NOMO-1 treated with dmso at 0.1 percent for 144 hours (cell line): ENCODE measurements at regions not wholly inside any gene's neighbourhood (a gene's known extent, or its start where the extent isn't known, plus 50 kb on each side); places are given as distances from the start of the nearest gene placed in this dataset.
A peak's percentile ranks its signal among the peaks of the same experiment; 100 is the strongest.

Source experiments
- DNase-seq: peaks from one replicate; lab custom pipeline; 2025; ENCODE audit not compliant: unreplicated experiment; lab: John Stamatoyannopoulos, UW

DNA sequence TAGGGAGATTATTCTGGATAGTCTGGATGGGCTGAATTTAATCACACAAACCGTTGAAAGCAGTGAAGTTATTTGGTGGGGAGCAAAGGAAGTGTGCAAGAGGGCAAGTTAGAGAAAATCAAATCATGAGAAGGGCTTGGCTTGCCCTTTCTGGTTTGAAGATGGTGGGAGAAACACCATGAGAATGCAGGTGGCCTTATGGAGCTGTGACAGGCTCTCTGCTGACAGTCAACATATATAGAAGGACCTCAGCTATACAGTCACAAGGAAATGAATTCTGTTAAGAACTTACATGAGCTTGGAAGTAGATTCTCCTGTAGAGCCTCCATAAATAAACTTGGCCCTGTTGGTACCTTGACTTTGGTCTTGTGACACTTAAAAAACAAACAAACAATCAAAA is 72.3 kb downstream of the GMNC start:
- no peak for DNase-seq

DNA sequence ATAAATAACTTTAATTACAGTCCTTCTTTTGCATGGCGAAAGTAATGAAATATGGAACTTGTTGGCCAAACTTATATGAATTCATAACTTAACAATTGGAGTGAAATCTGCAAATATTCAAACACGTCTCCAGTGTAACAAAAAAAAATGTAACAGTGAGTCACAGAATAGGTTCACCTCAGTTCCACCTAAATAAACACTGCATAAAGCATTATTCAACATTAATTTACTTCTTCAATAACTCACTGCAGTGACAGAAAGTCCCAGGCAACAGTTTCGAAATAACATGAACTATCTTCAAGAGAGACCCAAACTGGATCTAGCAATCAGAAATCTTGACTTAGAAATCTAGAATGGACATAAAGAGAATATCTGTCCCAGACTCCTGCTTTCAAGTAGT is 75.6 kb downstream of the GMNC start:
- DNase-seq = no peak

DNA sequence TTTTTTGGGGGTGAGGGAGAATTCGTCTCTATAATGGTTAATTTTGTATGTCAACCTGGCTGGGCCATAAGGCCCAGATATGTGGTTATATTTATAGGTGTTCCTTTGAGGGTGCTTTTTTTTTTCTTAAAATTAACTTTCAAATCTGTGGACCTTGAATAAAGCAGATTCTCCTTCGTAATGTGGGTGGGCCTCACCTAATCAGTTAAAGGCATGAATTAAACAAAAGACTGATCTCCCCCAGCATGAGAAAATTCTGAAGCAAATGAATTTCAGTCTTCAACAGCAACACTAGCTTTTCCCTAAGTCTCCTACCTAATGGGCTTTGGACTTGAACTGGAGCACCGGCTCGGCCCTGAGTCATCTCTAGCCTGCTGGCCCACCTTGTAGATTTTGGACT is 77.4 kb downstream of the GMNC start:
- no peak for DNase-seq

DNA sequence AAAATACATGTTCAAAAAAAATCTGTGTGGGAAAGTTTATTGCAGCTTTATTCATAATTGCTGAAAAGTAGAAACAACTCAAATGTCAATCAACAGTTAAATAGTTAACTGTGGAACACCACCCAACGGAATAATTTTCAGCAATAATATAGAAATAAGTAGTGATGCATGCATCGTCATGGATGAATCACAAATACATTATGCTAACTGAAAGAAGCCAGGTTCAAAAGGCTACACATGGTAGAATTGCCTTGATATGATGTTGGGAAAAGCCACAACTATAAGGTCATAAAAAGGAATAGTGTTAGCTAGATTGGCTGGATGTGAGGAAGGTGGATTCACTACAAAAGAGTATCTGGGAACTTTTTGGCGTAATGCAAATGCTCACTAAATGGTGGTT is 82.0 kb downstream of the GMNC start:
- DNase-seq = no peak

DNA sequence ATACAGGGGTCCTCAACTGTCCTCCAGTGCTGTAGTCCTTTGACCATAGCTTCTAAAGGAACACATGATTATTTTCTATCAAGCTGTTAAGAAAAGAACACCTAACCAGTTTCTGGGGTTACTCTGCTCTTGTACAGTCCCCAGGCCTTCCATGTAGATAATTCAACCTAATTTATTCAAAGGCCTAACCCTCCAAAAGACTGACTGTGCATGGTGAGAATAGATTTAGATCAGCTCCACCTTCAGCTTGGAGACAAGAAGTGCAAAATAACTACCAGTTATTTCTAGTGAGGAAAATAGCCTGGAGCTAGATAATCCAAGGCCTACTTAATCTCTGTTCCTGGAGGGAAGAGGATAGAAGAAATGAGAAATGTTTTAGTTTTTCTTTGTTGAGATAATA is 87.9 kb downstream of the GMNC start:
- no peak for DNase-seq

DNA sequence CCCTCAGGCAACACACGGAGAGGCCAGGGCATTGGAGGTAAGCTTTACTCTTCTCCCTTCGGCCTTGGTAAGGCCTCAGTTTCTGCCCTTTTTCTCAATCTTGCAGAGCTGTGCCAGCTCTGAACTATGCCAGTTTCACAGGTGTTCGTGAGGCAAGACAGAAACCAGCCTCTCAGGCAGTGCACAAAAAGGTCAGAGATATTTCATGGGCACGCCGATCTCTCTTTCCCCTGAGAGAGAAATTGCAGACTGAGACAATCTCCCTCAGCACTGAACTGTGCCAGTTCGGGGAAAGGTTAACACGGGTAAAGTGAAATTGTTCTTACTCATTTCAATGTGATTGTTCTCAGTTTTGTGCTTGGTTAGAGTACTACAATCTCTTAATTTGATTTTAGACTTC is 88.5 kb downstream of the GMNC start:
- no peak for DNase-seq

DNA sequence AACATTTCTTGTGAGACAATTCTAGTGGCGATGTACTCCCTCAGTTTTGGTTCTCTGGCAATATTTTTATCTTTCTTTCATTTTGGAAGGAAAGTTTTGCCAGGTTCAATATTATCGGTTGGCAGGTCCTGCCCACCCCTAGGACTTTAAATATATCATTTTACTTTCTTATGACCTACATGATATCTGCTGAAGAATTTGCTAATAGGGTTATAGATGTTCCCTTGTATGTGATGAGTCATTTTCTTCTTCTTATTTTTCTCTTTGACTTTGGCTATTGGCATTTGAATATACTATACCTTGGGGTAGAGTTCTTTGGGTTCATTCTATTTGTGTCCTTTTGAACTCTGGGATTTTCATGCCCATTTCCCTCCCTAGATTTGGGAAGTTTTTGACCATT is 89.7 kb downstream of the GMNC start:
- no peak for DNase-seq

DNA sequence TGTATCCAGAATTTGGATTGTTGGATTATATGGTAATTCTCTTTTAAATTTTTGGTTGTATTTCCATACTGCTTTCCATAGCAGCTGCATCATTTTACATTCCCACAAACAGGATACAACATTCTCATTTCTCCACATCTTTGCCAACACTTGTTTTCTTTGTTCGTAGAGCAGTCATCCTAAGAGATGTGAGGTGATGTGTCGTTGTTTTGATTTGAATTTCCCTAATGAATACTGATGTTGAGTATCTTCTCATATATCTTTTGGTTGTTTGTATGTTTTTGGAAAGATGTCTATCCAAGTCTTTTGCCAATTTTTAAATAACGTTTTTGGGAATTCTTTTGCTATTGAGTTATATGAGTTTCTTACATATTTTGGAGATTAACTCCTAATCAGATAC is 93.6 kb downstream of the GMNC start:
- no peak for DNase-seq

DNA sequence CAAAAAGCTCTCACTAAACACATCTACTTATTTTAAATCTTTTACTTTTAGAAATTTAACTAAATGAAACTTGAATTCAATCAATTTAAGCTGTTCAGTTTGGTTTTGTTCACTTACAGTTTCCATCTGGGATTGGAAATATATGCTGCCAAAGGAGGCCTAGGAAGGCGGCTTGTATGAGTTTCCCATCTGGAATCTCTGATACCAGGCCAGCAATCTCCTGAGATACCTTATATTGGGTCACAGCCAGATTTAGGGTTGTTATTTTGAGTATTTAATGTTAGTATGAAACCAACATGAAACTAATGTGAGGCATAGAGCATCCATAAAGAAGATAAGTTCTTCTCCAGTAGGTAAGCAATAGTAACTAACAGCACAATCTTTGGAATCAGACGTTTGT is 94.6 kb downstream of the GMNC start:
- no peak for DNase-seq

DNA sequence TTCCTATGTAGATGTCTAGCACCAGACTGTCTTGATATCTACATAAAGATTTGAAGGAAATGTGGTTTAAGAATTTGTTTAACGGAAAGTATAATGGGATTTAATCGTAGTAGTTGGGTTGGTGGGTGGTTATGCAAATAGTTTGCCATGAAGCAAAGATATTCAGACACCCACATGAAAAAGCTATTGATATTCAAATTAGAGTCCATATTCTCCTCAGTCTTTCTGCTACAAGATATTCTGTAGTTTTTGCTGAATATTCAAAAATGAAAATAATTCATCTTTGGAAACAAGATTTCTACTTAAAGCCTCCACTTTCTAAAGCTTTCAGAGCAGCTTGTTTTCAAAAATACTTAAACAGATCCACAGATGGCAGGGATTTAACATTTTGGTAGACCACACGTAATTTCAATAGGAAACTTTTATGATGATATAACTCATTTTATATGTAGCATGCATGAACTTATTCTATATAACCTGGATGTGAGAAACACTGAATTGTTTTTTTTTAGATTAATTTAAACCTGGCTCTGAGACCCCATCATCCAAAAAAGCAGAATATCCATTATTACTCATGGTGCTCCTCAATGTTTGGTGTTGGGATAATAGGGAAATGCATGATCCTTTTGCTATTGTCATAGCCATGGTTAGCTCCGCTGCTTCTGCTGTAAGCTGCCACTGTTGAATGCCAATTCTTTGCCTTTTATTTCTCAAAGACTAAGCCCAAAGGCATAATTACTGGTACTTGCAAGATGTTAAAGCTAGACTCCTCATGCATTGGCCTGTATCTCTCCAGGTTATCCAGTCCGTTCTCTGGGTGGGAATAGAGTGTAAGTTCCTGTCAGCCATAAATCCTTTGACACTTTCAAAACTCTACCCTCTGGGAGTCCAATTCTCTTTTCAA is 98.0 kb downstream of the GMNC start:
- DNase-seq = no peak

DNA sequence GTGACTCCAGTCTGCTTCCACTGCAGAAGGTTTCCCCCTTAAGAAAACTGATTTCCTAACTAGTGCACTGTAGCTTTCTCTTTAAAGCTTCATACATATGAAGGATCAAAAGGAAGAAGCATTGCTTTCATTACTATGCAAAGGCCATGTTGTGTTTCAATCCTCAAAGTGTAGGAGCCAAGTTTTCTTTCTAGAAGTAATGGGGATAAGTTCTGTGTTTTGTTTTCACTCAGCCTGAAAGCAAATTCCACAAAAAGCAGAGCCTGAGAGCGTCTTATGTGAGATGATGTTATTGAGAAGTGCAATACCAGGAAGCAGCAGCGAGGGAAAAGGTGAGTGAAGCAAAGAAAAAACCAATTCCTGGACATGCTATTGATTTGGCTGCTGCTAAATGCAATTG is 99.7 kb downstream of the GMNC start:
- DNase-seq = no peak

DNA sequence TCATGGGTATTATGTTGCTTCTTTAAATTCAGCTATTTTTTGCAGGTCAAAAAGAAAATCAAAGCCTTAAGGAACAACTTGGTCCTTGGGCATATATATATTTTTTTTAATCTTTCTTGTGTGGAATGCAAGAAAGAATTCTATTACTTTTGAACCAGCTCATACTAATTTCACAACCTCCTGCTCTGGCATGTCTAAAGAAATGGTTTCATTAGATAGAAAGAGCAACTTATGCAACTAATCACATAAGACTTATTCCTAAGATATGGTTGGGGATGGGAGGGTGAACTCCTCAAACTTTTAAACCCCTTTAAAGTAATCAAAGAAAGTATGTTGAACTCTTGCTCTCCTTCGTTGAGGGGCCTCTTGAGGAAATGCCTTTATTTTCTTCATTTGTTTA is 114.9 kb downstream of the GMNC start:
- DNase-seq = no peak

DNA sequence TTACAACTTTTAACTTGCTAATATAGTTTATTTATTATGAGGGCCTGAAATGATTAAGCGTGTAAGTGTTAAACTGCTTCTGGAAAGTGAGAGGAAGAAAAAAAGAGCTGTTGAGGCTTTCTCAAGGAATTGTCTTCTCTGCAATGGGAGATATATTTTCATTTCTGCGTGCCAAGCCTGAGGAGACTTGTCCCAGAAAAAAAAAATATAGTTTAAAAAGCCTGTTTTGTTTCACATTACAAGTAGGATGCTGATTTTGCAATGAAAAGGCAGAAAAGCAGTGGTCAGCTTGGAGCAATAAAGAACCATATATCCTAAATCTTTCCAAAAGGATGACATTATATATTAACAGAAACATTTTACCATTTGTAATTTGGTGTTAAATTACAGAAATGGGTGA is 115.5 kb downstream of the GMNC start:
- DNase-seq = no peak

DNA sequence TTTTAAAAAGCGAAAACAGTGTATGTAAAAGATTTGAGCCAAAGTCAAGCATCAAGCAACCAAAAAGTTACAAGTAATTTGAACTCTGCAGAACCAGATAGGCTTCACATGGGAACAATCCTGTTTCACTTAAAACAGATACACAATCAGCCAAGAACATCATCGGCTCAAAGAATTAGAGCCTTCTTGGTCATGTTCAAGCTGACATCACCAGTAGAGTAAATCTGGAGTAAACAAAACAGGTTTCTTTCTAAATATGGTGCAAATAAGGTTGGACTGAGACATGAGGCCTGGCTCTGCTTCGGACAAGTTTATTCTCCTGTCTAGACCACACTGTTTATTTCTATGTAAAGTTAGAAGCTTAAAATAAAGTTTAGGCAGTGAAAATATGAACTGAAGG is 116.0 kb downstream of the GMNC start:
- DNase-seq = no peak

DNA sequence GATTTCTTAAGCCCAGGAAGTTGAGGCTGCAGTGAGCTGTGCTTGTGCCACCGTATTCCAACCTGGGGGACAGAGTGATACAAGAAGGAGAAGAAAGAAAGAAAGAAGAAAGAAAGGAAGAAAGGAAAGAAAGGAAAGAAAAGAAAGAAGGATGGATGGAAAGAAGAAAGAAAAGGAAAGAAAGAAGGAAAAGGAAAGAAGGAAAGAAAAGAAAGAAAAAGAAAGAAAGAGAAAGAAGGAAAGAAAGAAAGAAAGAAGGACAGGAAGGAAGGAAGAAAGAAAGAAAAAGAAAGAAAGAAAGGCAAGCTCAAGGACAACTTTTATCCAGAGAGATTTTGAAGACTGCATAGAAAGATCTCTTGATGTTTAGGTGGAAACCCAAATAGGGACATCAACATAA is 120.7 kb downstream of the GMNC start:
- DNase-seq = no peak

DNA sequence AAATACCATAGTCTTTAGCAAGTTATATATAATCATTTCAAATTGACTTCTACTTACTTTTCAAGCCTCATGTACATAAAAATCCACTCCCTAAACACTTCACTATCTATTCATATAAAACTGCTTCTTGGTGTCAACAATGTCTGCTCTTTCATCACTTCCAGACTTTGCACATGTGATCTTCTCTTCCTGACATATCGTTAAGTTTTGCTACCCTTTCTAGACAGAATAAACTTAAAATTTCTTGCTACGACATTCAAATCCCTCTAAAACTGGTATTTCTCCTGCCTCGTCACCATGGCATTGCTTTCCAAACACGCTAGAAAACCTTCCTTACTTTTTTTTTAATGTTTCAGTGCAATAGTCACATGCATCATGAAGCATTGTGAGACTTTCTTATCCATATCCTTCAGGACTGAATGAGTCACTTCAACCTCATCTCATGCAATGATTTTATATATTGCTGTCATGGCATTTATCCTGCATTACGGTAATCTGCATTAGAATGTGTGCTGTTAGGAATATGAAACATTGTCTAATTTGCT is 122.8 kb downstream of the GMNC start:
- no peak for DNase-seq

DNA sequence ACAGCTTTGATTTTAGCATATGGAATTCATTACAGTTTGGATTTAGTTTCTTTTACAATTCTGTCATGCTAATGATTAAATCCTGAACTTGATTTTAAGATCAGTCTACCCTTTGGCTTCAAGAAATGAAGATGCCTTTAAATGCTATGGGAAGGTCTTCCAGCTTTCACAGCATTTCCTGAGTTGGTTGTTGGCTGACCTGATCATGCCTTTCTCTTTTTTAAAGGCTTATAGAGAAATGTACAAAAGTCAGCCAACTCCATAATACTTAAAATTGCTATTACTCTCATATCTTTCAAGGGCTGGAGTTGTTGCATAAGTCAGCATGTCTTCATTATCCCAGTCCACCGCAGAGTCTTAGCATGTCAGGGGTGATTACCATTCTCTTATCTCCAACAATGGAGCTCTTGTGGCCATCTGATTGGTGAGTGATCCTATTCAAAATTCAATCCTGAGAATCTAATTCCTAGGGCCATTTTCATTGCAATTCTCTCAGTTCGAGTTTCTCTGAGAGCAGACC is 123.8 kb downstream of the GMNC start:
- no peak for DNase-seq

DNA sequence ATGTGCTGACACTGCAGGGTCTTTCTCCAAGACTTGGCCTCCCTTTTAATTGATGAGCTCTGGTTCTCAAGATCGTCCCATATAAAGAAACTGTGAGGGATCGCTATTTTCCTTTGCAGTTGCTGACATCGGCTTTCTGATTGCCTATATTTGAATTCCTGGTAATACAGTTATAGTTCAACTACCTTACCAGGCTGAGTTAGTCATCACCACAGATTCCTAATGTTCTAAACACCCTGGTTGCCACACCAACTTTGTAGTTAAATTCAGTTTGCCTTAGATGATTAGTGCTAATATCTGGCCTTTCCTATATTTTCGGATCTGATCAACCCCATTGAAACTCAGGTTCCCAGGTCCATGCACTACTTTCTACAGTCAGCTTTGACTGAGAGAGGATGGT is 125.0 kb downstream of the GMNC start:
- no peak for DNase-seq

DNA sequence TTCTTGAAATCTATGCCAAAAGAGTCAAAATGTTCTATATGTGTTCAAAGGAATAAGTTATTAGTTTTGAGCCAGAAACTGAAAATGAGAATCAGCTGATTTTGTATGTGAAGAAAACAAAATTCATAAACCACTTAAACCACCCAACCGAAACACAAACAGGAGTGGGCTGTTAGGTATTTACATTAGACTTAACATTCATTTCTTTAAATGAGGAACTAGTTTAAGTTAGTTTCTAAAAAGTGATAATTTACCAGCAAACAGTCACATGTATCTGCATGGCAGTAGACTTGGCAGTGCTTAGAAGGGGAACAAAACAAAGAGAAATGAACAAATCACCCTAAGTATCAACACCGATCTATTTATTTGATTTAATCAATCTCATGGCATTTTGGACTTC is 128.0 kb downstream of the GMNC start:
- no peak for DNase-seq

DNA sequence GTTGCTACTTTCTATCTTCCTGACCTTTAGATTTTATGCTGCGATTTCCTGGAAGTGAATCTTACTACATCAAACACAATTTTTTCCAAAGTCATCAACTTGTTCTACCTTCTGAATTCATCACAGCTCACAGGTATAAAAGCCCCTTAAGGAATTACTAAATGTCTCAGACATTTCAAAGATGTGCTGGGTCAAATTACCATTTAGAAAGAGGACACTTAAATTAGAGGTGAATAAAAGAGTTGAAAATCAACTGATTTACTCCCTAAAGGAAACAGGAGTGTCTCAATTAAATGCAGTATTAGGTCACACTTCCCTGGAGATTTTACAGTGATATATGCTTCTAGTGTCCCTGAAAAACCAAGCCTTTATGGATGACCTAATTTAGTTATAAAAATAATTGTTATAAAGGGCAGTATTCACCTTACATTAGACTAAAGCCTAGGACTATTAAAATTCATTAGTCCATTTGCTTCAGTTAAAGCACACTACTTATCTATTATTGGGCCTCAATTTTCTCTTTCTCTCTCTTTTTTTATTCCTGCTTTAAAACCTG is 128.8 kb downstream of the GMNC start:
- no peak for DNase-seq

DNA sequence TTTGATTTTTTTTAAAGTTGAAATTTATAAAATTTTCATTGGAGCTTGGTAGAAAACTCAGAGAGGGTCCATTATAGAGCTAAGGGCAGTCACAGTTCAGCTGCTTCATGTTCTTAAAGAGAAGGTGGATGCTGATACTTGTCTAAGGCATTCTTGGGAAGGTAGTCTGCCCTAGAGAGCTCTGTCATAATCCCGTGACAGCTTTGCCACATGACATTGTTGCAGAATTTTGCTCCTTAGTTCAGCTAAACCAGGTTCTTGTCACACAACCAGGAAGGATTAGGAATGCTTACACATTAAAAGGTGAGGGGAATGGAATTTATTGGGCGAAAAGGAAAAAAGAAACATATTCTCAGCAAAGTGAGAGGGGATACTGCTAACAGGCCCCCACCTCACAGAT is 130.9 kb downstream of the GMNC start:
- DNase-seq = no peak

DNA sequence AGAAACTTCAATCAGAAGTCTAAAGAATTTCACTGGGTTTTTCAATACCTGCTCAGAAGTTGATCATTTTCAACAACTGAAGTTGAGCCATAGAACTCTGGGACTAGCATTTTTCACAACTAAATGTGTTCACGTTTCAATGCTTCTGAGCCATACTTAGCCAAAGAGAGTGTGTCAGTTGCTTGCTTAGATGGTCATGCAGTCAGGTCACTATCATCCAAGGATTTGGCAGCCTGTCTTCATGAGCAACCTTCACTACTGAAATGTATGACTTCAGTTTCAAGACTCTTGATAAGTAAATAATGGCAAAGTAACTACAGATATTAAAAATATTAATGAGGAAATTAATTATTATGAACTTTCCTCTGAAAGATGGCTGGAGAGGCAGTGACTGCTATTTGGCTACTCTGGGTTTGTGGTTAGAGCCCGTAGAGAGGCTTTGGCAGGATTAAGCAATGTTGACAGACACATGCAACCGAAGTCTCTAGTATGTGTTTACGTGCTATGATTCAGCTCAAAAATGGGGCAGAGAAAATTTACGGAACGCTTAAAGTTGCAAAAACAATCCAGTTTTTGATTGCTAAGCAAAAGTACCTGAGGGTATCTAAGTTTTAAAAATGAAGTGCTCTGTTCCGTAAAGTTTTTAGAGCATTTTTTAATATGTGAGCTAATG is 133.8 kb downstream of the GMNC start:
- DNase-seq = peak; percentile 77
